OCI-LY1 (cell line): ENCODE measurements at regions not wholly inside any gene's neighbourhood (a gene's known extent, or its start where the extent isn't known, plus 50 kb on each side); places are given as distances from the start of the nearest gene placed in this dataset.

Source experiments
- CTCF ChIP-seq: fragments of 200-600 bp; sonication (generic), shearing (Covaris generic); IDR thresholded peaks from 2 replicates; pipeline ENCODE4 v1.5.1; 2017; ENCODE audit warnings: mild to moderate bottlenecking, antibody characterized with exemption, low read length, moderate library complexity, mixed read lengths
- EZH2 ChIP-seq: fragments of 200-600 bp; sonication (generic), shearing (Covaris generic); IDR thresholded peaks from 2 replicates; pipeline ENCODE4 v1.8.0; 2017; ENCODE audit warnings: borderline replicate concordance, mixed run types, mild to moderate bottlenecking, antibody characterized with exemption, low read length, moderate library complexity, mixed read lengths

- TF ChIP-seq CTCF (no peak), EZH2 (no peak)
These were observed 130.6 kb upstream of the FAT1 start for GRCh38 chr4:186854256-186854655.
